Fibroblast of pulmonary artery (primary cell): ENCODE measurements at regions not wholly inside any gene's neighbourhood (a gene's known extent, or its start where the extent isn't known, plus 50 kb on each side); places are given as distances from the start of the nearest gene placed in this dataset.

ENCODE experiments used
- DNase-seq: peaks from one replicate; pipeline ENCODE4 v3.0.0-alpha.2; 2010; ENCODE audit warnings: low read depth
- H3K4me3 ChIP-seq: replicated peaks from 2 replicates; pipeline ENCODE4 v1.5.1; 2011; ENCODE audit warnings: low read depth, mild to moderate bottlenecking, control low read depth, low read length, moderate library complexity
- TF ChIP-seq, protein P1 (sequence below): IDR thresholded peaks from 2 replicates; pipeline ENCODE4 v1.5.1; 2011; ENCODE audit warnings: mild to moderate bottlenecking, control low read depth, low read length, inconsistent platforms; ENCODE audit errors: missing control alignments

DNA sequence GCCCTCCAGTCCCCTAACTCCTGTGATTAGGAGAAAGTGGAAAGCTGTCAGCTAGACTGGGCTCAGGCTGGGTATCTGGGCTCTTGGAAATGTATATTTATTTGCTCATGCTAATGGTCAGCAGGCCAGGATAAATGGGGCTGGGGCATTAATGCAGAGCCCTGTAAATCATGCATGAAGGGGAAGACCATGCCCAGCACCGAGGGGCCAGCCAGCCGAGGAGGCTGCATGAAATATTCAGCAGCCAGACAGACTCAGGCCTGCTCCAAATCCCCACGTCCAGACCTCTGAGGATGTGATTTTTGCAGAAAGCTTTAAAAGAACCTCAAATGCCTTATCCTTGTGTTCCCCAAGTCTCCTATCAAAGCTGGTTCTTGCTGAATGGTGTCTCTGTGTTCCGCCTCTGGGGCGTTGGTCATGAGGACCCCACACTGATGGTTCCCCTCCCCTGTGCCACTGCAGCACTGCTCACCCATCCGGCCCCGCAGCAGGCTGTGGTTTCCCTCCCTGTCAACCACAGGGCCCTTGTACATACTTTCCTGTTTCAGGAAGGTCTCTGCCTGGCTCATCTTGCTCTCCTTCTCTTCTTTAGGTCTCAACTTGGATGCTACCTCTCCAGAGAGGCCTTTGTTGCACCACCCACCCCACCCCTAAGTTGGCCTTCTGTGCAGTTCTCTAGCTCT, 358.4 kb downstream of the CDH26 start:
- TF ChIP-seq, protein P1, sequence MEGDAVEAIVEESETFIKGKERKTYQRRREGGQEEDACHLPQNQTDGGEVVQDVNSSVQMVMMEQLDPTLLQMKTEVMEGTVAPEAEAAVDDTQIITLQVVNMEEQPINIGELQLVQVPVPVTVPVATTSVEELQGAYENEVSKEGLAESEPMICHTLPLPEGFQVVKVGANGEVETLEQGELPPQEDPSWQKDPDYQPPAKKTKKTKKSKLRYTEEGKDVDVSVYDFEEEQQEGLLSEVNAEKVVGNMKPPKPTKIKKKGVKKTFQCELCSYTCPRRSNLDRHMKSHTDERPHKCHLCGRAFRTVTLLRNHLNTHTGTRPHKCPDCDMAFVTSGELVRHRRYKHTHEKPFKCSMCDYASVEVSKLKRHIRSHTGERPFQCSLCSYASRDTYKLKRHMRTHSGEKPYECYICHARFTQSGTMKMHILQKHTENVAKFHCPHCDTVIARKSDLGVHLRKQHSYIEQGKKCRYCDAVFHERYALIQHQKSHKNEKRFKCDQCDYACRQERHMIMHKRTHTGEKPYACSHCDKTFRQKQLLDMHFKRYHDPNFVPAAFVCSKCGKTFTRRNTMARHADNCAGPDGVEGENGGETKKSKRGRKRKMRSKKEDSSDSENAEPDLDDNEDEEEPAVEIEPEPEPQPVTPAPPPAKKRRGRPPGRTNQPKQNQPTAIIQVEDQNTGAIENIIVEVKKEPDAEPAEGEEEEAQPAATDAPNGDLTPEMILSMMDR = no peak
- no peak for DNase-seq
- no peak overlapping the region for H3K4me3 ChIP-seq

DNA sequence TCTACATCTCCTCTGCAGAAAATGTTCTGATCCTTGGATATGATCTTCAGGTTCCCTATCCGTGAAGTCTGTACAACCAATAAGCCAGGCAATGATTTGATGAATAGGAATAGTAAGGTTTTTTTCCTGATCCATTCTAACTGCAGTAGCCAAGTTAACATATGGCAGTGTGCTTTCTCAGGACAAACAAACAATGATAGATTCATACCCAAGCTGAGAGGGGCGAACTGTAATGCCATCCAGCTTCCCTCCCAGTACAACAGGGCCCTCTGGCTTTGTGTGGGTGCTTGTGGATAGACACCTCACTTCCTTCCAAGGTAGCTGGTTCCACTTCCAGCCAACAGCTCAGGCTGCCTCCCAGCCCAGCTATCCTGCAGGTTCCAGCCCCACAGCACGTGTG, 359.2 kb downstream of the CDH26 start:
- no peak for DNase-seq
- TF ChIP-seq, protein P1 = no peak
- no peak overlapping the region for H3K4me3 ChIP-seq

DNA sequence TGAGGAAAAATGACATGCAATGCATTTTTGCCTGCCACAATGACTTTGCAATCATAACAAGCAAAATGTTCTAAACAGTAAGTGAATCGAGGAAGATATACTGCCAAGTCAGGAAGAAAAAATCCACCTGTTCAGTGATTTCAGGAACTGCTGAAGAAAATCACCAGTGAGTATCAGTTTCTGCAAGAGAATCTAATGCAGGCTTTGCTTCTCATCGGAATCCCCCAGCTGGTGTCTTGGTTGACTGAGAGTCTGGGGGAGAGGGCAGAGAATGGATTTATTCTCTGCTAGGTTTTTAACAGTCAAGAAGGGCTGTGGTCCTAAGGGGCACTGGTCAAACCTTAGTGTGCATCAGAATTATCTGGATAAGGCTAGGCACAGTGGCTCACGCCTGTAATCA, 363.4 kb downstream of the CDH26 start:
- no peak overlapping the region for H3K4me3 ChIP-seq
- TF ChIP-seq, protein P1 = no peak
- no peak for DNase-seq

DNA sequence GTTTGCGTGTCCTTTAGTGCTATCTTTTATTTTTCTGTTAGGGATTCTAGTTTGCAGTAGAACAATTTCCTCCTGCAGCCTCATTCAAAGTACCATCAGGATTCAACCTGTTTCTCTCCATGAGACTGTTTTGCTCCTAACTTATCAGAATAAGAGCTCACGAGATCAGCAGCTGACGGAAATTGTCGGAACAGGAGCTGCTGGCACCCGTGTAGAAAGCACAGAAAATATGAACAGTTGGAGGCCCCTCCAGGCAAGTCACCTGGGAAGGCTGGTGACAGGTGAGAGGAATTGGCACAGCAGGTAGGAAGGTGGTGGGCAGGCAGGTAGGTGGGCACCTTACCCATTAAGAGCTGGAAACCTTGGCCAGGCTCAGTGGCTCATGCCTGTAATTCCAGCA, 368.6 kb downstream of the CDH26 start:
- TF ChIP-seq, protein P1 = no peak
- no peak overlapping the region for H3K4me3 ChIP-seq
- DNase-seq = no peak

DNA sequence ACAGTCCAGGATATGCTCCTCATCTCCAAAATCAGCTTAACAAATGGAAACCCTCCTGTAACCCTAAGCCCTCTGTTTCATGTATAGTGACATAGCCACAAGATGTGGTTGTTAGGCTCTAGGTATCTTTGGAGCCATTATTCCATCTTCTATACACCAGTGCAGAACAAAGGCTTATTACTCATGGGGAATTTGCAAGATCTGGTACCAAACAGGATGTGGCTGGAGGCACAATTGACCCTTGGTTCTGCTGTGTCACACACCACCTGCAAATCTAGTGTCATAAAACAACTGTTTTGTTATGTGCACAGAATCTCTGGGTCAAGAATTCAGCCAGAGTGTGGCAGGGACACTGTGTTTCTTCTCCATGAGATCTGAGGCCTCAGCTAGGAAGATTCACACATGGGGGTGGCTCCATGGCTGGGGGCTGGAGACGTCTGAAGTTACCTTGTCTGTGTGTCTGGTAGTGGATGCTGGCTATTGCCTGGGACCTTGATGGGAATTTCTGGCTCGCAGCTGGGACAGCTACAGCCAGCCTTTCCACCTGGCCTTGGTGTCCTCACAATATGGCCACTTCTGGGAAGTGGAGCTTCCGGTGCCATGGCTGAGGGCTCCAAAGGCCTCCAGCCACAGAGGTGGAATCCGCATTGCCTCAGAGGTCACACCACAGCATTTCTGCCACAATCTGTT, 369.9 kb downstream of the CDH26 start:
- H3K4me3 ChIP-seq = no peak overlapping the region
- TF ChIP-seq, protein P1 = no peak
- no peak for DNase-seq

DNA sequence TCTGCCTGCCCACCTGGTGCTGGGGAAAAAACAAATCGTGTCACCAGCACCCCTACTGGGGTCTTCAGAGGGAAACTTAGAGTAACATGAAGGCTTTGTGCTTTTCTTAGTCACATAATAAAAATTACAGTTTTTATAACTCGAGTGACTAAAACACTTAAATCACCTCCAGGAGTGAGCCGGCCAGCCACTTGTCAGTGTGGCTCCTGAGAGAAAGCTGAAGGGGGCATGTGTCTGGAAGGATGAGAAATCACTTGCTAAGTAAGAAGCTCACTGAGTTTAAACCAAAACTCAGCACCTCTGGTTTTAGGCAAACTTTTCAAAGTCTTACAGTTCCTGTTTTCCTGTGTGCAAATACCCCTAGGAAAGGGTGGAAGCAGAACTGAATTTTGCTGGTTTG, 372.2 kb downstream of the CDH26 start:
- TF ChIP-seq, protein P1 = no peak
- no peak overlapping the region for H3K4me3 ChIP-seq
- DNase-seq = no peak
